Right ventricle myocardium superior (tissue), 1 donor: ENCODE measurements at regions not wholly inside any gene's neighbourhood (a gene's known extent, or its start where the extent isn't known, plus 50 kb on each side); places are given as distances from the start of the nearest gene placed in this dataset.
"Not testable (repeated sequence)": the region's sequence is repeated elsewhere in the genome, so short reads cannot be mapped to it uniquely, and the experiment has no call there.

Experiments used
- ATAC-seq: fragments of 200-7000 bp; cut with Tn5 transposase; one replicate; pipeline ENCODE4 v1.9.1; 2020; ENCODE audit warnings: mild to moderate bottlenecking; ENCODE audit not compliant: poor library complexity
- DNase-seq: peaks from one replicate; pipeline ENCODE4 v3.0.0-alpha.2; 2020
- intact Hi-C: fragments of 100-400 bp; cut with DNase I; formaldehyde crosslinking; loops from one replicate; pipeline ENCODE4 v1.11.2; 2022
- donor health status: DM: no; HTN: yes; CAD: no; lungs with severe emphysema.

GRCh38 chr14:86331341-86331740 lies 801.4 kb downstream of the FLRT2 start:
- DNase-seq (no peak), ATAC-seq (no peak)
- intact Hi-C loops, result no loop called here

DNA sequence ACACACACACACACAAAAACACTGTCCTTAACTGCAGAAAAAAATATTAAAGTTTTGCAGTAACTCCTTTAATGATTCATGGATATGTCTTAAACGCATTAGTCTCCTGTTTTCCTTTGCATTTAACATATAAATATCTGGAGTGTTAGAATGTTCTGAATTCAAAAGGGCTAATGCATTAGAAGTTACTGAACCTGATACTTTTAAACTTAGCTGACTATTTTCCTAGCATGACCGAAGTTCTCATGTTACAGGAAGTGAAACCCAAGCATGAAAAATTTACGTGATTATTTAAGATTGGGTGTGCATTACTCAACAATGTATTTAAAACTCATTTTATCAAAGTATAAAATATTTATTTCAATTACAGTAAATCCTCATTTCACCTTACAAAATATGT lies 791.2 kb downstream of the FLRT2 start:
- ATAC-seq (no peak), DNase-seq (no peak)
- intact Hi-C loops, result no loop called here

GRCh38 chr14:86312154-86312665 lies 782.3 kb downstream of the FLRT2 start:
- ATAC-seq, DNase-seq, intact Hi-C loops: not testable (repeated sequence)

GRCh38 chr14:86311151-86311550 lies 781.2 kb downstream of the FLRT2 start:
- intact Hi-C loops, result no loop called here
- ATAC-seq, result no peak
- DNase-seq, result no peak

DNA sequence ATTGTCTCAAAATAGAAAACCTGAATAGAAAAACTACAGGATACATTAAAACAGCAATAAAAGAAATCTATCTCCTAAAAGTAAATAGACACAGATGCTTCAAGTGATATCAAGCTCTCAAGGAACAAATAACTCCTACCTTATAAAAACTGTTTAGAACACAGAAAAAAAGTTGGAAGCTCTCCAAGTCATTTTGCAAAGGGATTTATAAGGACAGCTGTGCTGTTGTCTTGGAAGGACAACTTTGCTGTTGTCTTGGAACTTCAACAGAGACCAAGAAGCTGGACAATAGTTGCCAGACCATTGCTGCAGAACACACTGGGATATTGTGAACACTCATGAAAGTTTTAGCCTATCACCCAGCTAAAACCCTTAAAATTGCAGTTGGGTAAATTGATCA lies 780.7 kb downstream of the FLRT2 start:
- no peak for DNase-seq
- intact Hi-C loops, result no loop called here
- ATAC-seq, result no peak

DNA sequence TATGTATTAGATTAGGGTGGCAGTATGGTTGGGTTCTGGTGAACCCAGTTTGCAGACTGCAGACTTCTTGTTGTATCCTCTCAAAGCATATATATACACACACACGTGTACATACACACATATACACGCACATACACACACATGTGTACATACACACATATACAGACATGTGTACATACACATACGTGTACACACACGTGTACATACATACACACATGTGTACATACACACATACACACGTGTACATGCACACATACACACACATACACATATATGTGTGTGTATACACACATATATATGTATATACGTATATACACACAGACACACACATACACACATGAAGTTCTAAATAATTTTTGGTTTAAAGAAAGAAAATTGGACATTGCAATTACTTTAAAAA lies 780.2 kb downstream of the FLRT2 start:
- intact Hi-C loops, result no loop called here
- no peak for ATAC-seq

DNA sequence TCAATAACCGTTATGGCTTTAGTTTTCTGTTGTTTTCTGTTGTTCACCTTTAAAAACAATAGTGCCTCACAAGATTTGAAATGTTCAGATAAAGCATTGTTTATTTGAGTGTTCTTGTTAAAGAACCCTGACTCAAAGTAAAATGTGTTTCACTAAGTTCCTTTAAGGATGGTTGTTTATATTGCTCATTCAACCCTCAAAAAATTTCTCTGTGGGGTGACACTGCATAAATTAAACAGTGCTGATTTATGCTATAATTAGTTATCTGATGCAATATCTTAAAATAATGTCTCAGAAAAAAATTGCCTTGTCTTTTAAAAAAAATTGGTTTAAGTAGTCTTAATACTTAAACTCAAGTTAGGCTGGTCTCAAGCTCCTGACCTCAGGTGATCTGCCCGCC lies 775.1 kb downstream of the FLRT2 start:
- ATAC-seq (no peak), DNase-seq (no peak)
- intact Hi-C loops, result no loop called here

More for the DNA sequence above, 780.2 kb downstream of the FLRT2 start:
- no peak for DNase-seq

GRCh38 chr14:86299994-86300393 lies 770.0 kb downstream of the FLRT2 start:
- intact Hi-C loops, result no loop called here
- DNase-seq (no peak), ATAC-seq (no peak)

DNA sequence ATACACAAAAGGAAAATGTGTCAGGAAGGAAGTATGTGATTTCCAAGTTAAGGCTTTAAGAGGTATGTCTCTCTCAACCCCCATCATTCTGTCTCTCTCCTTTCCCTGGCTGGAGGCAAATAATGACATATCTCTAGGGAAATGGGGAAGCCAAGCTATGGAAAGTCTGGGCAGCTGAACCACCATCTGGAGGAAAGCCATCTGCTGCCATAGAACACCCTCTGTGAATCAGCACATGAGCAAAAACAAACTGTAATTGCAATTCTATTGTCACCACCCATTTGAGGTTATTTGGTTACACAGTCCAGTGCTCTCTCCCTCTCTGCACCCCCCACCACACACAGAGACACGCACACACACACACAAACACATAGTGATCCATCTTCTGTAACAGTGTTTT lies 766.2 kb downstream of the FLRT2 start:
- intact Hi-C loops, result no loop called here
- ATAC-seq, result no peak

GRCh38 chr14:86288336-86288735 lies 758.4 kb downstream of the FLRT2 start:
- ATAC-seq (no peak), DNase-seq (no peak)
- intact Hi-C loops, result no loop called here

More for the DNA sequence above, 766.2 kb downstream of the FLRT2 start:
- DNase-seq, result no peak

DNA sequence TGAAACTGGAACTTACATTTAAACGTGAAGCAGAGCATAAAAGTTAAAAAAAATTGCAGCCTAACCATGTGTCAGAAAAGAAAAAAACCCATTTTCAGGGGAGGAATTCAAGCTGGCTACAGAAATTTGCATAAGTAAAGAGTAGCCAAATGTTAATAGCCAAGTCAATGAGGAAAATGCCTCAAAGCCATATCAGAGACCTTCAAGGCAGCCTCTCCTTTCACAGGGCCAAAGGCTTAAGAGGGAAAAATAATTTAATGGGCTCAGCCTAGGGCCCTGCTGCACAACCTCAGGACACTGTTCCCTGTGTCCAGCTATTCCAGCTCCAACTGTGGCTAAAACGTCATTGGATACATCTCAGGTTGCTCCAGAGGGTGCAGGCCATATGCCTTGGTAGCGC lies 749.5 kb downstream of the FLRT2 start:
- DNase-seq (no peak), ATAC-seq (no peak)
- intact Hi-C loops, result no loop called here

DNA sequence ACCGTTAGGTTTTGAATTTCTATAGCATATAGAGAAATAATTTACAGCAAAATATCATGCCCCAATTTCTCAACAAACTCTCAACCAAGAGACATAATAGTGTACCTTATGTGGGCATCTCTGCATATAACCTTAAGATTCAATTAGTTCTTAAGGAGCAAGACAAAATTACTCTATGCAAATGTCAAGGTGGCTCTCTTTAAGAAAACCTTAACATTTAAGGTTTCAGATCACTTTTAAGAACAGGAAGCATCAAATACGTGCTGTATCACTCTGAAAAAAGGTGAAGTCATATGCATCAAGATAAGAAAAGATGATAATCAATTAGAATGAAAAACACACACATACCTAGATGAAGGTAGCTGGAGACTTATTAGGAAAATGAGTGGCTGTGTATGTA lies 728.0 kb downstream of the FLRT2 start:
- no peak for ATAC-seq
- DNase-seq, result no peak
- intact Hi-C loops, result no loop called here

DNA sequence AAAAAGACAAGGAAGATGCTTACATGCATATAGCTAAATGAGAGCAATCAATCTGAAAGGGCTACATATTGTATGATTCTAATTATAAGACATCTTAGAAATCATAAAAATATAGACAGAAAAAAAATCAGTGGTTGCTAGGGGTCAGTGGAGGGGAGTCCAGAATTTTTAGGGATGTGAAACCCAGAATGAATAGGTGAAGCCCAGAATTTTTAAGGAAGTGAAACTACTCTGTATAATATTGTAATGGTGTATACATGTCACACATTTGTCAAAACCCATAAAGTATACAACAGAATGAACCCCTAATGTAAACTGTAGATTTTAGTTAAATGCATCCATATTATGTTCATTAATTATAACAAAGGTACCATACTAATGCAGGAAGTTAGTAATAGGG lies 713.2 kb downstream of the FLRT2 start:
- no peak for ATAC-seq
- no peak for DNase-seq
- intact Hi-C loops, result no loop called here

DNA sequence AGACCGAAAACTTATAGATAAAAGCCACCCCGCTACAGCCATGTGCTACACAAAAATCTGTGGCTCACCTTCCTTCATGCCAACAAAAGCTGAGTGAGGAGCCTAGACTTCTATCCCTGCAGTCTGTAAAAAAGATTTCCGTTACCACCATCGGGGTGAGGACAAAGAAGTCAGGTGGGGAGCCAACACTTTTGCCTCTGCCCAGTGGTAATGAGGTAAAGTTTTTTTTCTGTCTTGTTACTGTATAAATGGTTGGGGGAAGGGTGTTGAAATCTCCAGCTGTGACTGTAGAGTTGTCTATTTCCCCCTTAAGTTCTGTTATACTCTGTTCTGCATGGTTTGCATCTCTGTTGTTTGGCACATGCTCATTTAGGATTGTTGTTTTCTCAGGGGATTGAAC lies 707.8 kb downstream of the FLRT2 start:
- ATAC-seq (no peak), DNase-seq (no peak)
- intact Hi-C loops, result no loop called here

GRCh38 chr14:86221755-86222154 lies 691.8 kb downstream of the FLRT2 start:
- ATAC-seq (no peak), DNase-seq (no peak)
- intact Hi-C loops, result no loop called here

DNA sequence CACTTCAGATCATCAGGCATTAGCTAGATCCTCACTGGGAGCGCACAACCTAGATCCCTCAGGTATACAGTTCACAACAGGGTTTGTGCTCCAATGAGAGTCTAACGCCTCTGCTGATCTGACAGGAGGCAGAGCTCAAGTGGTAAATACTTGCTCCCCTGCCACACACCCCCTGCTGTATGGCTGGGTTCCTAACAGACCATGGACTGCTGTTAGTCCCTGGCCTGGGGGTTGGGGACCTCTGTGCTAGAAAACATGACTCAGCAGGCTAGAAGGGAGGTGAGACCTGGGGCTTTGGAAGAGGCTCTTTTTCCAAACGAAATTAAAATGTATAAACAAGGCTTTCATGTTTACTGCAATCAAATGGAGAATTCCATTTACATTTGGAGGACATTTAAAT lies 691.1 kb downstream of the FLRT2 start:
- DNase-seq (no peak), ATAC-seq (no peak)
- intact Hi-C loops, result no loop called here

DNA sequence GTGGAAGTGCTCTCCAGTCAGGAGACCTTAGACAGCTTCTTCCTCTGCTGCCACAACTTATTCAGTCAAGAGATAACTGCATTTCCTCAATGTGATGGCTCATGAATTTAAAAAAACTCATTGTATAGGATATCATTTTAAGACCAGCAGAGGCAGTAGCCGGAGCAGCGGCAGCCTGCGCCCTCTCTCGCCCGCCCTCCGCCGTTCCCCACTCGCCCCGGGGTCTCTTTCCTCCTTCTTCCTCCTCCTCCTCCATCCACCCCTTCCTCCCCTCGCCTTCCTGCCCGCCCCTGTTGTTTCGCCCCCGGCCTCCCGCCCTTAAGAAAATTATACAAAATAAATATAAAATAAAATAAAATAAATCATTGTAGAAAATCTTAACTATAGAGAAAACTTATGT lies 687.6 kb downstream of the FLRT2 start:
- DNase-seq (no peak), ATAC-seq (no peak)
- intact Hi-C loops, result no loop called here

DNA sequence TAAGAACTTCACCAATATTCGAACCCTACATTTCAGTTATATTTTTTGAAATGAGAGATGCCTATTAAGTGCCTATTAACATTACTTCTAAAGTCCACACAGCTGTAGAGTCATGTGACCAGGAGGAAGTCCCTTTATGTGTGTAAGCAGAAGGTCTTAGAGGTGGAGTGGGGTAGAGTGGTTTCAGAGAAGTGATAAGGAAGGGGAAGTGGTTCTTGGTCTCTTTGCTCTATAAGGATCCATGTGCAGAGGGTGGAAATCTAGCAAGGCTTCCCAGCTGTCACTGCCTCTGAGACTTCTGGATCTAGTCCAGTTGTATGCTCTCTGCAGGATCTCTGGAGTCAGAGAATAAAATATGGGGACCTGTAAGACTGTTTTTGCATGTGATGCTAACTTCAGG lies 673.9 kb downstream of the FLRT2 start:
- intact Hi-C loops, result no loop called here
- no peak for ATAC-seq
- no peak for DNase-seq

- DNase-seq, result no peak
These were observed 666.5 kb downstream of the FLRT2 start for GRCh38 chr14:86196471-86196870.

DNA sequence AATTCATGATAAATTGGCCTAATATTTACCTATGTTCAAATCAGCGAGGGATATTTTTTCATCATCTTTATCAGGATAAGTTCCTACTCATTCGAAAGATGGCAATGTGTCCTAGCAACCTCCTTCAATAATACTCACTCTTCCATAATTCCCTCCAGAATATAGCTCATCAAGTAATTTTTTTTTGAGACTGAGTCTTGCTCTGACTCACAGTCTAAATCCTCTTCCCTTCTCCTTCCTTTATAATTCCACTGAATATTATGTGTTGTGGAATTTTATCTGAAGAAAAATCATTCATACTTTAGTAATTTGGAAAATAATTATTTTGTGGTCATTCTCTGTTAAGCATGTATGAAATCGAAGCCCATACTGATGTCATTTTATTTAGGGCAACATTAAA lies 663.8 kb downstream of the FLRT2 start:
- intact Hi-C loops, result no loop called here
- no peak for DNase-seq
- no peak for ATAC-seq

More at GRCh38 chr14:86196471-86196870, 666.5 kb downstream of the FLRT2 start:
- intact Hi-C loops, result no loop called here
- ATAC-seq, result no peak

DNA sequence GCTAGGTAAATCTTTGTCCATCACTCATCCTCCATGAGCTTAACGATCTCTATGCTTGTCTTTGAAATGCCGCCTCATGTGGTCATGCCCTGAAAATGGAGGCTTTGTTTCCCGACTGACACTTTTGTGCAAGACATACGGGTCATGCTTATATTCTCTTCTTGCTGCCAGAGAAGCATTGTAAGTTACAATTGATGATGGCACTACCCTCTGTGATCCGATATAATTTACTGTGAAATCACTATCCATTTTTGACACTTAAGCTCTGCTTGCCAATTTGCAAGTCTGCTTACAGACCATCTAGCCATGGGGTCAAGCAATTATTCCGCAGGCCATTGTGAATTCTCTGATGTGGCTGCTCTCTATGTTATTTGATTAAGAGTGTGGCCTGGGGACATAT lies 650.0 kb downstream of the FLRT2 start:
- intact Hi-C loops, result no loop called here
- DNase-seq, result no peak
- ATAC-seq, result no peak

DNA sequence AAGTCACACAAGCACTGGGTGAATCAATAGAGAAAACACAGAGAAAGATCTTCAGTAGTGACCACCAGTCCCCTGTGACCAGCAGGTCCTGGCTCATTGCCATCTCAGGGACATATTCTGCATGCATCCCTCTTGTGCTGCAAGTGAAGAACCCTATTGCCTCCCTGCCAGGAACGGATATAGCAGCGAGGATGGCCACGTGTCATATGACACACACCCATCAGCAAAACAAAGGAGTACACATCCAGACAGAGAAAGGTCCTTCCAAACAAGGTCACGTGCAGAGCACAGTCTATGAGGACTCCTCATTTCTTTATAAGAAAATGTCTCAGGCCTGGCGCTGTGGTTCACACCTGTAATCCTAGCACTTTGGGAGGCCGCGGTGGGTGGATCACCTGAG lies 638.4 kb downstream of the FLRT2 start:
- no peak for DNase-seq
- intact Hi-C loops, result no loop called here
- no peak for ATAC-seq
